Fibroblast of skin of scalp (primary cell): ENCODE measurements at regions not wholly inside any gene's neighbourhood (a gene's known extent, or its start where the extent isn't known, plus 50 kb on each side); places are given as distances from the start of the nearest gene placed in this dataset.
A peak's percentile ranks its signal among the peaks of the same experiment; 100 is the strongest.
"Not testable (repeated sequence)": the region's sequence is repeated elsewhere in the genome, so short reads cannot be mapped to it uniquely, and the experiment has no call there.

ENCODE experiments used
- DNase-seq: peaks from one replicate; pipeline ENCODE4 v3.0.0-alpha.2; 2013

GRCh38 chr18:34529358-34530335 lies 180.5 kb upstream of the DTNA start:
- no peak for DNase-seq

GRCh38 chr18:34531110-34531509 lies 179.0 kb upstream of the DTNA start:
- no peak for DNase-seq

GRCh38 chr18:34534642-34535041 lies 175.5 kb upstream of the DTNA start:
- DNase-seq = not testable (repeated sequence)

- DNase-seq = no peak
Observed at GRCh38 chr18:34540897-34541296, 169.2 kb upstream of the DTNA start.

GRCh38 chr18:34542625-34543024 lies 167.5 kb upstream of the DTNA start:
- DNase-seq = no peak

GRCh38 chr18:34543356-34543755 lies 166.7 kb upstream of the DTNA start:
- no peak for DNase-seq

- no peak for DNase-seq
Observed at GRCh38 chr18:34543945-34544344, 166.2 kb upstream of the DTNA start.

GRCh38 chr18:34544930-34545329 lies 165.2 kb upstream of the DTNA start:
- DNase-seq = no peak

GRCh38 chr18:34548120-34548972 lies 161.8 kb upstream of the DTNA start:
- DNase-seq = no peak

- DNase-seq = no peak
Observed at GRCh38 chr18:34548973-34549294, 161.2 kb upstream of the DTNA start.

- no peak for DNase-seq
Observed at GRCh38 chr18:34549367-34549766, 160.7 kb upstream of the DTNA start.

- no peak for DNase-seq
Observed at GRCh38 chr18:34550156-34550555, 159.9 kb upstream of the DTNA start.

- DNase-seq = no peak
Observed at GRCh38 chr18:34550902-34551301, 159.2 kb upstream of the DTNA start.

- DNase-seq = no peak
Observed at GRCh38 chr18:34551824-34552223, 158.3 kb upstream of the DTNA start.

- no peak for DNase-seq
Observed at GRCh38 chr18:34562252-34562870, 147.7 kb upstream of the DTNA start.

GRCh38 chr18:34567857-34568256 lies 142.2 kb upstream of the DTNA start:
- DNase-seq = no peak

GRCh38 chr18:34576622-34577021 lies 133.5 kb upstream of the DTNA start:
- DNase-seq = no peak

- DNase-seq = no peak
Observed at GRCh38 chr18:34583895-34584294, 126.2 kb upstream of the DTNA start.

GRCh38 chr18:34590503-34590902 lies 119.6 kb upstream of the DTNA start:
- DNase-seq = no peak

- no peak for DNase-seq
Observed at GRCh38 chr18:34591920-34592444, 118.1 kb upstream of the DTNA start.

- no peak for DNase-seq
Observed at GRCh38 chr18:34592481-34592880, 117.6 kb upstream of the DTNA start.

- peak; percentile 70 for DNase-seq
Observed at GRCh38 chr18:34592961-34593382, 117.1 kb upstream of the DTNA start.

- no peak for DNase-seq
Observed at GRCh38 chr18:34594266-34594665, 115.8 kb upstream of the DTNA start.
